Pancreas (tissue), 10 donors: ENCODE measurements at regions not wholly inside any gene's neighbourhood (a gene's known extent, or its start where the extent isn't known, plus 50 kb on each side); places are given as distances from the start of the nearest gene placed in this dataset.

Source experiments
- ATAC-seq, 4 donors: fragments of 200-7000 bp; cut with Tn5 transposase; one replicate each; pipeline versions ENCODE4 v1.8.0 to v1.9.1; 2020; ENCODE audit warnings: mild to moderate bottlenecking in 4 of 4, moderate library complexity in 4 of 4
- DNase-seq, 6 donors: peaks; one replicate each; pipeline ENCODE4 v3.0.0-alpha.2; 2020
- FAIRE-seq: peaks from 2 replicates; lab custom pipeline; 2012; peaks lifted over from hg19 to GRCh38; lab: Jason Lieb, UNC
- H3K27ac ChIP-seq, 4 donors: fragments of 200-600 bp; sonication (generic); 1 replicate in 3 of 4; 2 replicates in 1 of 4; pipeline versions ENCODE4 v1.5.0 to v1.8.0; 2020
- H3K27me3 ChIP-seq, 4 donors: fragments of 200-600 bp; one replicate each; pipeline ENCODE4 v1.8.0; 2021
- H3K36me3 ChIP-seq, 3 donors: fragments of 200-600 bp; sonication (generic) in 1 of 3; one replicate each; pipeline versions ENCODE4 v1.5.0 to v1.8.0; 2020 to 2021
- H3K4me1 ChIP-seq, 3 donors: fragments of 200-600 bp; one replicate each; pipeline ENCODE4 v1.8.0; 2021
- H3K4me3 ChIP-seq, 4 donors: fragments of 200-600 bp; sonication (generic) in 2 of 4; one replicate each; pipeline versions ENCODE4 v1.5.0 to v1.8.0; 2020 to 2021
- H3K9me3 ChIP-seq, 4 donors: fragments of 200-600 bp; one replicate each; pipeline ENCODE4 v1.8.0; 2021
- WGBS, 2 donors: extraction: QIAGEN DNeasy Blood & Tissue Kit; methylation state at CpG; one replicate each; pipeline ENCODE4 v1.1.7; 2013; 5-methylcytosine and 5-hydroxymethylcytosine counted together
- intact Hi-C, 3 donors: fragments of 100-400 bp; cut with DNase I; formaldehyde crosslinking; loops; one replicate each; pipeline versions ENCODE4 v1.11.1 to v1.14.2; 2022
- TF ChIP-seq, protein P1 (sequence below), 4 donors: fragments of 200-600 bp; sonication (generic) in 3 of 4; IDR thresholded peaks; one replicate each; pipeline versions ENCODE4 v1.5.0 to v1.8.0; 2021; ENCODE audit warnings: antibody characterized with exemption in 4 of 4
- donor health status: healthy with polysubstance abuse.
- donor health status: DM: no; HTN: no; CAD: no; lungs with moderate emphysema.
- donor health status: DM: no; HTN: no; CAD: no.
- donor health status: control.
- donor health status: control.
- donor health status: Bipolar disorder and iron deficiency.
- donor health status: DM: yes; HTN: yes; CAD: no.
- donor health status: DM: no; HTN: no; CAD: no.
- donor health status: DM: no; HTN: no; CAD: no.
- donor health status: DM: yes; HTN: yes; CAD: no.

DNA sequence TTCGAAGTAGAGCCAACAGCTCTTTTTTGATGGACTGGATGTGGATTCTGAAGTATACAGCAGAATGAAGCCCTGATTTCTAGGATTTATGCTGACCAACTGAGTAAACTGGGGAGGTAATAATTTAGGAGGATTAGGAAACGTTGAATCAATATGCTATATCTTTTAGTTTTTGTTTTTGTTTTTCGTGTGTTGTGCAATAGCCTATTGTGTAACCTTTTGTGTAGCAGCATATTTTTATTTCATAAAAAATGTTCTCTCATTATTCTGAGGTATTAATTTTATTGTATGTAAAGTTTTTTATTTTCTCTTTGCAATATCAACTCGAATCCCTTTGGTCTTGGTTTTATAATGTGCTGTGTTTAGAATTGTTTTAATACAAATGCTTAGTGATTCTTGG, 902.3 kb downstream of the EFNA5 start:
- Histone ChIP-seq H3K4me1 (no peaks in the 10 kb centered on the region), H3K9me3 (no peaks in the 10 kb centered on the region), H3K27ac (no peak overlapping the region), H3K36me3 (no peaks in the 10 kb centered on the region), H3K4me3 (no peak overlapping the region), H3K27me3 (no peaks in the 10 kb centered on the region)
- FAIRE-seq: no peak
- TF ChIP-seq, protein P1, sequence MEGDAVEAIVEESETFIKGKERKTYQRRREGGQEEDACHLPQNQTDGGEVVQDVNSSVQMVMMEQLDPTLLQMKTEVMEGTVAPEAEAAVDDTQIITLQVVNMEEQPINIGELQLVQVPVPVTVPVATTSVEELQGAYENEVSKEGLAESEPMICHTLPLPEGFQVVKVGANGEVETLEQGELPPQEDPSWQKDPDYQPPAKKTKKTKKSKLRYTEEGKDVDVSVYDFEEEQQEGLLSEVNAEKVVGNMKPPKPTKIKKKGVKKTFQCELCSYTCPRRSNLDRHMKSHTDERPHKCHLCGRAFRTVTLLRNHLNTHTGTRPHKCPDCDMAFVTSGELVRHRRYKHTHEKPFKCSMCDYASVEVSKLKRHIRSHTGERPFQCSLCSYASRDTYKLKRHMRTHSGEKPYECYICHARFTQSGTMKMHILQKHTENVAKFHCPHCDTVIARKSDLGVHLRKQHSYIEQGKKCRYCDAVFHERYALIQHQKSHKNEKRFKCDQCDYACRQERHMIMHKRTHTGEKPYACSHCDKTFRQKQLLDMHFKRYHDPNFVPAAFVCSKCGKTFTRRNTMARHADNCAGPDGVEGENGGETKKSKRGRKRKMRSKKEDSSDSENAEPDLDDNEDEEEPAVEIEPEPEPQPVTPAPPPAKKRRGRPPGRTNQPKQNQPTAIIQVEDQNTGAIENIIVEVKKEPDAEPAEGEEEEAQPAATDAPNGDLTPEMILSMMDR (IDR thresholded peaks at IDR 0.05): no peak
- ATAC-seq: no peak
- no peak for DNase-seq
- 54 to 66% methylated on average over 4 of the region's 4 CpGs for WGBS, 2 donors
- intact Hi-C loops: no loop called here

DNA sequence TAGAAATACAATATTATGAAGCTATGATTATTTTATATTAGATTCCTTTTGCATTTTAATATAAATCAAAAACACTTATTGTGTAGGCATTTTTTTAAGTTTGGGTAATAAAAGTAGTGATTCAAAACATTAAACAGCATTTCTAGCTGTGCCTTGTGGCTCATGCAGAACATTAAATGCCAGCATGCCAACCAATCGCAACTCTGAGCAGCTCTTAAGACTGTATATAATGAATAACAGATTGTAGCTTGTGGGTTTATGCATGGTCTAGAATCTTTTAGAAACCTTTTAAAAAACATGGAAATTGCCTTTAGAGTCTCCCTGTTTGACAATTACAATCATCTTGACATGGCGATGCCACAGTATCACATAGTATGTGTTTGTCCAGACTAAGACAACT, 903.8 kb downstream of the EFNA5 start:
- 82 to 94% methylated on average over 2 of the region's 2 CpGs for WGBS, 2 donors
- FAIRE-seq: no peak

DNA sequence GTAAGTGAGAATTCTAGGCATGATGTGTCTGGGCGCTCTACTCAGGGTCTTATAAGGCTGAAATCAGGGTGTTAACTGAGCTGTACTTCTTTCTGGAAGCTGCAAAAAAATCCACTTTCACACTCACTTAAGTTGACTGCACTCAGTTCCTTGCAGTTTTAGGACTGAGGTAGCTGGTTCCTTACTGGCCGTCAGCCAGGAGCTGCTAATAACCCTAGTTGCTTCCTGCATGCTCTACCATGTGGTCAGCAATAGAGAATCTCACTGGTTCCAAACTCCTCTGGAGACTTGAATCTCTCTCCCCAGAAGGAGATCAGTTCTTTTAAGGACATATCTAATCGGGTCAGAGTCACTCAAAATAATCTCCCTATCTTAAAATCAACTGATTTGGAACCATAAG, 911.2 kb downstream of the EFNA5 start:
- H3K27me3 ChIP-seq: no peaks in the 10 kb centered on the region
- no peak for ATAC-seq
- intact Hi-C loops: no loop called here
- H3K9me3 ChIP-seq: no peaks in the 10 kb centered on the region
- WGBS, 2 donors: 45 to 56% methylated on average over 3 of the region's 3 CpGs
- DNase-seq: peak in 1 of 6 donors; percentile 35
- H3K4me1 ChIP-seq: no peaks in the 10 kb centered on the region
- no peak overlapping the region for H3K4me3 ChIP-seq
- TF ChIP-seq, protein P1 (IDR thresholded peaks at IDR 0.05): no peak
- H3K27ac ChIP-seq: no peak overlapping the region
- no peaks in the 10 kb centered on the region for H3K36me3 ChIP-seq
- FAIRE-seq: no peak

More for the DNA sequence above, 903.8 kb downstream of the EFNA5 start:
- TF ChIP-seq, protein P1 (IDR thresholded peaks at IDR 0.05): no peak
- H3K4me3 ChIP-seq: no peak overlapping the region
- no peaks in the 10 kb centered on the region for H3K9me3 ChIP-seq
- no peak for ATAC-seq
- H3K36me3 ChIP-seq: no peaks in the 10 kb centered on the region
- no peak for DNase-seq
- no peak overlapping the region for H3K27ac ChIP-seq
- no peaks in the 10 kb centered on the region for H3K4me1 ChIP-seq
- H3K27me3 ChIP-seq: no peaks in the 10 kb centered on the region
- intact Hi-C loops: no loop called here

DNA sequence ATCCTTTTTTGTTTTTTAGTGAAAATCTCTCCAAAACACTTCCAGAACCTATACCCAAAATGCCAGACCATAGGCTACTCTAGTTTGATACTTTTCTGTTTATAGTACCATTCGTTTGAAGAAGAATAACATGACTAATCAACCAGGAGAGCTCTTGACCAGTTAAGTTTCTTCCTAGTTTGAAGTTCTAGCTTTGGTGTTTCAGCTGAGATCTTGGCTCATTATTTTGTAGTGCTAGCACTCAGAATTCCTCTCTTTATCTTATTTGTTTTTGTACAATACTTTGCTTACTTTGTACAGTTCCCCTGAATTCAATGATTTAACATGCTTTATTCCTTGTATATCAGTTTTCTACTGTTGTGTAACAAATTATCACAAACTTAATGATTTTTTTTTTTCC, 911.6 kb downstream of the EFNA5 start:
- DNase-seq (no peak), FAIRE-seq (no peak), ATAC-seq (no peak)
- intact Hi-C loops: no loop called here
- no peak overlapping the region for H3K27ac ChIP-seq
- no peaks in the 10 kb centered on the region for H3K4me1 ChIP-seq
- no peaks in the 10 kb centered on the region for H3K27me3 ChIP-seq
- no peaks in the 10 kb centered on the region for H3K36me3 ChIP-seq
- no peak overlapping the region for H3K4me3 ChIP-seq
- H3K9me3 ChIP-seq: no peaks in the 10 kb centered on the region
- whole genome bisulfite sequencing, 2 donors: 31 to 38% methylated on average over 1 of the region's 1 CpG
- TF ChIP-seq, protein P1 (IDR thresholded peaks at IDR 0.05): no peak

DNA sequence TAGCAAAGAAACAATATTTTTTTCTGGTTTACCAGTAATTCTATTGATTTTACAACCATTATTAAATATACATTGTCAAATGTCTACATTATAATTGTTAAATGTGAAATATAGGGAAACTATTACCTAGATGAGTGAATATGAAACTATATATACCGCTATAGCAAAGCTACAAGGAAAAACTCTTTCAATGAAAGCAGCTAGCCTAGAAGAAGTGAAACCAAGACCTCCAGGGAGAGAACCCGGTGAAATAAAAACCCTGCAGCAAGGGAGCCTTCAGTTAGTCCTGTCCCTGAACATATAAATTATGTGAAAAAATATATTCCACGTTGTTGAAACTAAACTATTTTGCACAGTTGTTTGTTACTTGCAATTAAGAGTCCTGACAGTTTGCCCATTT, 913.1 kb downstream of the EFNA5 start:
- DNase-seq: no peak

More for the DNA sequence above, 913.1 kb downstream of the EFNA5 start:
- H3K27ac ChIP-seq: no peak overlapping the region
- TF ChIP-seq, protein P1 (IDR thresholded peaks at IDR 0.05): no peak
- no peak overlapping the region for H3K4me3 ChIP-seq
- no peaks in the 10 kb centered on the region for H3K36me3 ChIP-seq
- no peaks in the 10 kb centered on the region for H3K27me3 ChIP-seq
- FAIRE-seq (no peak), ATAC-seq (no peak)
- no peaks in the 10 kb centered on the region for H3K9me3 ChIP-seq
- intact Hi-C loops: no loop called here
- 76 to 82% methylated on average over 3 of the region's 3 CpGs for WGBS, 2 donors
- no peaks in the 10 kb centered on the region for H3K4me1 ChIP-seq
